ENCODE measurements at regions not wholly inside any gene's neighbourhood (a gene's known extent, or its start where the extent isn't known, plus 50 kb on each side); places are given as distances from the start of the nearest gene placed in this dataset.
"Not testable (repeated sequence)": the region's sequence is repeated elsewhere in the genome, so short reads cannot be mapped to it uniquely, and the experiment has no call there.

DNA sequence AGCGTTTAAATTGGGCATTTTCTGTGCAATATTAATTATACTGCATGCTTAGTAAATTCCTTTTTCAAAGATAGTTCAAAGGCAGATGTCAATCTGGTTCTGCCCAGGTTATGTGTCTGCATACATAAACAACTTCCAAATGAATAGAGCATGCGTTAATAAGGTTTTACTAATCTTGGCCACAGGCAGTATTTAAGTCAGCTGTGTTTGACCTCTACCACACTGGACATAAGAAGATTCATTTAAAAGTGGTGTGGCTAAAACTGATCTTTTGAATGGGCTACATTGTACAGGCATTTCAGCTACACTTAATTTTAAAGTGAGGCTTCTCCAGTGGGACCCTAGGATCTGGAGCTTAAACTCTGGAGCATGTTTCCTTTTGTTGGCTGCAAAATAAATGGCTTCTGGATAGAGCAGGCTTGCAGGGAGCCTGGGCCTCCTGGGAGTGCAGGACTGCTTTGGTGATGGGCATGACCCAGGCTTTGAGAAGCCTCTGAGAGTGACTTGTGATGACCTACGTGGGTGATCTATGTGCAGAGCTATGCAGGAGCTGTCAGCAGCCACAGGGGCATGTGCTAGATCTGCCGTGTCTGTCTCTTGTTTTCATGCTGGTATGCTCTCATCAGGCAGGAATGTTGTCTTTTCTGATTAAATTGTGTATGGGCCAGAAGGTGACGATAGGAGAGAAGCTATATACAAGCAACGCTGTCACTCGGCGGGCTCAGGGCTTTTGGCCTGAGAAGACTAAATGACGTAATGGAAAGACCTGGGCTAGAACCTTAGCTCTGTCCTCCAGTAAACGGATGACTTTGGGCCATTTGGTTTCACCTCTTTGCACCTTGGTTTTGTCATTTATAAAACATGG, 331.2 kb downstream of the QKI start:
- DNase-seq: no peak

DNA sequence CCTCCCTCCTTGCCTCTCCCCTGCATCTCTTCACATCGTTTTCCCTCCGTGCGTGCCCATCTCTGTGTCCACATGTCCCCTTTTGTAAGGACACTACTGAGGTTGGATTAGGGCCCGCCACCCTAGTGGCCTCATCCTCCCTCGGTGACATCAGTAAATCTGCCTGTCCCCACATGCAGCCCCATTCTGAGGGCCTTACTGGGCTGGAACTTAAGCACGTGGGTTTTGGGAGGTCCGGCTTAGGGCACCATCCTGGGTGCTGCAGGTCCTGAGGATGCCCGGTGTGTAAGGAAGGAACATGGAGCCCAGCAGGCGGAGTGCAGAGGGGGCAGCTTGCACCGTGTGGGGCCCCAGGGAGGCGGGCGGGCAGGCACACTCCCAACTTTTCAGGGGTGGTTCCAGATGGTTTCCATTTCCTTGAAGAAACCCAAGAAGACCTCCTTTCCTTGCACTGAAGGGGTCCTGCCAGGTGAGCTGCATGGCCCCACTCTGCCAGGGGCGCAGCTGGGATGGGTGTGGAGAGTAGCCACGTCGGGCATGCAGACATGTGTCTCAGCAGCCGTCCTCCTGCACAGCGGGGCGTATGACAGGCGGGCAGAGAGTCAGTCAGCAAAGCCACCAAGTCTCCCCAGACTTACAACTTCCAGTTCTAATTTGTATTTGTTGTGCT, 329.9 kb downstream of the QKI start:
- no peak for DNase-seq

DNA sequence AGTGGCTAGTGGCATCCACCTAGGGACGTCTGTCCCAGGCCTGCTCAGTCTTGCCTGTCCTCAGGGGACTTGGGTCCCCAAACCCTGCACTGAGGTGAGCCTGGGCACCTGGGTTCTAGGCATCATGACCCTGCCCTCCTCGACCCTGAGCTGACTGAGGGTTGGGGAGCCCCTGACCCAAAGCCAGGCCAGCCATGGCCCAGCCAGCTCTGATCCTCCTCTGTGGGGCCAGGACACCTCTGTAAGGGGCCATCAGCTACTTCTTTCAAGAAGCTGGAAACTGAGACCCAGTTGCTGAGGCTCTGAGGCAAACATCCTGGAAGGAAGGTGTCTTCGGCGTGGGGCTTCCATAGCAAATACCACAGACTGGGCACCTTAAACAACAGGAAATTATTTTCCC, 329.3 kb downstream of the QKI start:
- DNase-seq: no peak

DNA sequence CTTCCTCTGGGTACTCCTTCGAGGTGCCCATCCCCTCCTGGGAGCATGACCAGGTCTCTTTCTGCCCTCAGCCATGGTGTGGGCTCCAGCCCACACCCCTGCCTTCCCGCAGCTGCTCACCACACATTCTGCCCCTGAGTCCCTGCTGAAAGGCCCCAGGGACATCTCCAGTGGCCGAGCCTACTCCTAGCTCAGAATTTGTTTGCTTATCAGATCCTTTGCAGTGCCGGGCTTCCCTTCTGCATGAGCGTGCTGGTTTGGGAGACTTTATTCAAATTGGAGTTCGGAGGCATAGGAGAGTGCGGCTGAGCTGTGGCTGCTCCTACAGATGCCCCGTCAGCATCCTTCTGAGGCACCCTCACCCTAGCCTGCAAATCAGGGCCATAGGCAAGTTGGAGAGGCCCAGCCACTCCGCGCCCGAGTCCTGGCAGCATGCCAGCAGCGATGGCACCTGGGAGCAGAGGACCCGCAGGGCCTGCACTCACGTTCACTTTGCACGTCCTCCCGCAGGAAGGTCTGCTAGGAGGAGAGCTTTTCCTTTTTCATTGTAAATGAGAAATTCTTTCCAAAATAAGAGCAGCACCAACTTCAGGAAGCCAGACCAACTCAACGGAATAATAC, 327.3 kb downstream of the QKI start:
- DNase-seq: no peak

DNA sequence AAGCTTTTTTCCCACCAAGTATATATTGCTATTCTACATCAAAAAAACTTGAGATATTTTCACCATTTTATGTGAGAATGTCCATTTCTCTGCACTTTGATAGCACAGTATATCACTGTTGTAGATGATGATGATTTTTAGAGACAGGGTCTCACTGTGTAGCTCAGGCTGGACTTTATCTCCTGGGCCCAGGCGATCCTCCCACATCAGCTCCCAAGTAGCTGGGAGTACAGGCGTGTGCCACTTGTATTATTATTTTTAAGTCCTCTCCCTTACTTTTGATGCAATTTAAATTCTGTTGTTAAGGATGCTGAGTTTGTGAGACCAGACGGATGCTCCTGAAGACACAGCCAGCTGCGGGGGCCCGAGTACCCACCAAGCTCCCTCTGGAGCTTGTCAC, 326.8 kb downstream of the QKI start:
- DNase-seq: no peak

DNA sequence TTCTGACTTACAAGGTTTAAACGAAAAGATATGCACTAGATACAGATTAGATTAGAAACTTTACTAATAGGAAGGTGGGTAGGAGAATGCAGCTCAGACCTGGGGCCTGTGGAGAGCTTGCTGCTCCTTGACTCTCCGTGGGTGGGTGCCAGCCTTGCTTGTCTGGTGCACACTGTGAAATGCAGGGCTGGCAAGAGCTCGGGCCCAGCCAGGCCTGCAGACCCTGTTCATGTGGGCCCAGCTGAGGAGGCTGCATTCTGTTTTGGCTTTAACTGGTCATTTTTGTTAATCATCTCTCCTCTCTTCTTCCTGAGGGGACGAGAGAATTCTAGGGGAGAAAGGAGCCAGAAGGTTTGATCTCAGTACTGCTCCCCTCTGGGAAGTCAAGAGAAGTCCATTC, 325.4 kb downstream of the QKI start:
- DNase-seq: no peak

DNA sequence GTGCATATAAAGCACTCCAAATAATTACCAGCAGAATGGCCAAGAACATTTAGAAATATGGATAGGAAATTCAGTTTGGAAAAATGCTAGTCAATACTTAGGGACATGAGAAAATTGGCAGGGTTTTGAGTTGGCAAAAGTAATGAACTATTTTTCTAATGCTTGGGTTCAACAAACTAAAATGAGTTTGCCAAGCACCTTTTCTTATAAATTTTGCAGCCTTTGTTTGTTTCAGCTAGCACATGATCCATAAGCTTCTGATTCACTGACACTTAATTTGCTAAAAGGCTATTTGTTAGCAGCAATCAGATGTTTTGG, 324.8 kb downstream of the QKI start:
- DNase-seq: no peak

DNA sequence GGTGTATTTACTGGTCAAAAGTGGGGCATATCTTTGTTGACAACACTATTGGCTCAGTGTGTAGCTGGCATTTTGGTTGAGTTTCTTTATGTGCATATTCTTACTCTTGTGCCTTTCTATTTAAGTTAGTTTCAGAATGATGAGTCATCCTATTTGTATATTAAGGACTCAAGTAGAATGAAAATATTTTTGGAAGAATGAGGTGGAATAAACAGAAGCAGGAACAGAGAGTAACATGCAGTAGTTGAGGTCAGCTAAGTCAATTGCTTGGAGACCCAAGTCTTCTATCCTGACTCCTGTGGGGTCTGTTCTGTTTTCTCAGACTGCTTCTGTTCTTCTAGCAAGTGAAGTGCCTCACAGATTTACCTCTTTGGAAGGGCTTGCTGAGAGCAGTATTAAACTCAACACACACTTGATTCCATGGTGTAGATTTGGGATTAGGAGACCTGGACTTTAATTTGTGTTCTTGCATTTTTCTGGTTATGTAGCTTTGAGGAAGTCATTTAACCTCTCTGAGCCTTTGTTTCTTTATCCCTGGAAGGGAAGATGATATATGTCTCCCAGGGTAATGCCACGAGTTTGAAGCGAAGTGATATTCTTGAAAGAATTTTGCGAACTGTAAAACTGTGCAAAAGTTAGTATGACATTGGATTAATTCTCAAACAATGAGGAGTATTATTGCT, 324.3 kb downstream of the QKI start:
- no peak for DNase-seq

DNA sequence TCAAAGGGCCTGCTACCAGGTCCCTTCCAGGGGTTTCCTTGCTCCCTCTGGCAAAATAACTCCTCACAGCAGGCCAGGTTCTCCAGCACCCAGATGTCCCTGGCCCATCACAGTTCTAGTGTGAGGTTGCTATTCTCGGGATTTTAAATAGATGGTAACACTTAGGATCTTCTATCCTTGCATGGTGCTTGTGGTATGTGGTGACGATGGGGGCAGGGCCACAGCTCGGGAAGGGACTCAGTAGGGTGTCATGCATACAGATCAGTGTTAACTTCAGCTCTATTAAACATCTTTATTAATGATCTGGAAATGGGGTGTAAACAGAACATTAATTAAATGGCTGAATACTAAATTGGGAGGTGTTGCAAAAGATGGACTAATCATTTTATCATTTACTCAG, 323.8 kb downstream of the QKI start:
- DNase-seq: no peak

DNA sequence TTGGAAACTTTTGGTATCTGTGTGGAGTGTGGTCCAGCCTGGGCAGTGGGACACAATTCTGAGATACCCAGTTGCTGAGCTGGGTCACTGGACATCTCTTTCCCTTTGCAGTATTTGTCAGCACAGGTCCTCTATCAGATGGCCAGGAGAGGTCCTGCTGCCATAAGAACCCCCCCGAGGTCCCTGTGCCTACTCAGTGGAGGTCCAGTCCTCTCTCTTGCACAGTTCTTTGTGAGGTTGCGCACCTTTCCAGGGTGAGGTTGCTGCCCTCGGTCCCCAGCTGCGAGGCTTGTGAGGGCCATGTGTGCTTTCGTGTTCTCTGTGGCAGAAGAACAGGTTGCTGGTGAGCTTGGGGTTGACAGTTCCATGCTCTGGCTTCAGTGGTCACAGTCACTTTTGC, 320.6 kb downstream of the QKI start:
- no peak for DNase-seq

DNA sequence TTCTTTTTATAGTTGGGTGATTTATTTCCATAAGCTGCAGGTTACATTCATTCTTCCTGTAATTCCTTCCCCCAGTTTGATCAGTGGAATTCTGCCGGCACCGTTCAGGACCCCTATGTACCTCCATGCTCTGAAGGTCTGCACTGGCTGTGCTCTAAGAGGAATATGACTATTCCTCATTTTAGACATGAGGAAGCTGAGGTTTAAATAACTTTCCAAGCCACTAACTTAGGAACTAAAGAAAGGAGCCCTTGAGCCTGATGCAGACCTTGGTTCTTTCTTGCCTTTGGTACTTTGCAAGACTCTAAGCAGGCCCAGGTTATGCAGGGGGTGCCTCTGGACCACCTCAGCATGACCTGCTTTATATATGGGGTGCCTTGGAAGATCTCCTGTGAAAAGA, 318.5 kb downstream of the QKI start:
- no peak for DNase-seq

DNA sequence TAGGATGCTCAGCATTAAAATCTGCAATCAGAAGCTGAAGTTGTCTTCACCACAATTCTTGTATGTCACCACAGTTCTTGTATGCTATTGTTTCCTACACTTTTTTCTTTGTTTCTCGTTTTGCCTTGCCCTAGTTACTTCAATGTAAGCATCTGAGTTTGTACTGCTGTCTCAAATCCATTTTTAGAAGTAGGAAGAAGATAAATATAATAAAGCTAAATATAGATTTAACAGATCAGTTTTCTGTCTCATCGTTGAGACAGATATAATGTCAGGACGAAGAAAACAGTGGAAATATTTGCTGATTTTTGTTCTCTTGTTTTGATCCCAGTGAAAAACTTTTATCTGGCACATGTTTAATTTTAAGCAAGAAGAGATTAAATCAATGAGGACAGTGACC, 318.0 kb downstream of the QKI start:
- no peak for DNase-seq

DNA sequence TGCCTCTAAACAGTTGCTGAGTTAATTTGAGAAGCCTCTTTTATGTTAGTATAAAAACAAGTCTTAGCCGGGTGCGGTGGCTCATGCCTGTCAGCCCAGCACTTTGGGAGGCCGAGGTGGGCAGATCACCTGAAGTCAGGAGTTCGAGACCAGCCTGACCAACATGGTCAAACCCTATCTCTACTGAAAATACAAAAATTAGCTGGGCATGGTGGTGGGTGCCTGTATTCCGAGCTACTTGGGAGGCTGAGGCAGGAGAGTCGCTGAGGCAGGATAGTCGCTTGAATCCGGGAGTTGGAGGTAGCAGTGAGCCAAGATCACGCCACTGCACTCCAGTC, 317.5 kb downstream of the QKI start:
- not testable (repeated sequence) for DNase-seq

DNA sequence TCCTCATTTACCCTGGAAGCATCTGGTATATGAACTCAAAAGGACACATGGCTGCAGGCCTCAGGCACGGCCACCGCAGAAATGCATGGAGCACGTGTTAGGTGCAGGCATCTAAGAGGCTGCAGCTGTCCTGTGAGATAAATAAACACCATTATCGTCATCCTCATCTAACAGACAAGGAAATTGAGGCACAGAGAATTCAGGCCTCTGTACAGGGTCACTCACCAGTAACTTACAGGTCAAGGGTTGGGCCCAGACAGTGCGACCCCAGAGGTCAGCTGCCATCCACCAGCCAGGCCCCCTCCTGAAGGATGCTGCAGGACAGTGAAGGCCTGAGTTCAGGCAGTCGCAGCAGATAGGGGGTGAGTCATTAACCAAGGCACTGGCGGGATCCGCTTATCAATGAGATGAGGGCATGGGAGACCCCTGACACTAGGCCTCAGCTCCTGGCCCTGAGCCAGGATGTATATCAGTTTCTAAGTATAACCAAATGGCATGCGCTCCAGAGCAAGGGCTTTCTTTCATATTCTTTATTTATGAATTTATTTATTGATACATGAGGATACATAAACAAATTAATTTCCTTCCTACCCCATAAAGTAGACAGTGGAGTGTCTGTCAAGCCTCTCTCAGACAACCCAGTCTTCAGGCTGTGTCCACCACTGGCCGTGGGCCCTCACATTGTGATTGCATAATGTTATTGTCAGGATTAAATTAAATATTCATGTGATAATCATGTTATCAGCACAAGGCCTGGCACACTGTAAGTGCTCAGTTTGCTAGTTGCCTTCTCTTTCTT, 316.9 kb downstream of the QKI start:
- DNase-seq: no peak

DNA sequence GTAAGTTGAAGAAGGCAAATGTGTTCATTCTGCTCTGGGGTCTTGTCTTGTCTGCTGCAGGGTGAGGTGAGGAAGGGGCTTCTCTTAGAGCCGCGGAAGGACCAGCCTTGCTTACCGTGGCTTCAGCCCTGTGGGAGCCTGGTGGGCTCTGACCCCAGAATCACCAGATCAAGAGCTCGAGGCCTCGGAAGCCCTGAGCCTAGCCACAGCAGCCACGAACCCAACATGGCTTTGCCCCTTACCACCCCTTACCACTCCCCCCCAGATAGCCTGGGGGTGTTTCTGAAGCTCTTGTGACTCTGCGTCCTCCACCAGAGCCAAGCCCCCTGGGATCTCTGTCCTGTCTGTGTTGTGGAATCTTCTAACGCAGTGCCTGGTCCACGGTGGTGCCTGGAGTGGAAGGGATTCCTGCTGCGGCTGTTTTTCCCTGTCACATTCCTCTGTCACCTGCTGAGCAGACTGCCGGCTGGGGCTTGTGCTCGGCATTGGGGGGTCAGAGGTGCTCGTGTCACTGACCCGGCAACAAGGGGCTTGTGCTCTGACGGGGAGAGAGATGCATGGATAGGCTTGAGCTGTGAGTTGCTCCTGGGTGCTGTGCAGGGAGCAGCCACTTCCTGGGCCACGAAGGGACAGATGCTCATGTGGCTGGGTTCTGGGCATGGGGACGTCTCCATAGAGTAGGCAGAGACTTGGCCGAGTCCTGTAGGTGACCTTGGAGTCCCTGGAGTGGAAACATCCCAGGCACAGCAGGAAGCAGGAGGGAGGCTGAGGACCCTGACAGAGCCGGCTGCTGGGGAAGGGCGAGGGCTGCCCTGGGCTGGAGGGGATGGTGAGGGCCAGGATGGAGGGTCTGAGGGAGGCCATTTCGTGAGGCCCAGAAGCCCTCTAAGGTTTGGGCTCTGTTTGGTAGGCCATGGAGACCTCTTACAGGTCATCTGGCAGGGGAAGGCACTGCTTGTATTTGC, 316.0 kb downstream of the QKI start:
- no peak for DNase-seq

DNA sequence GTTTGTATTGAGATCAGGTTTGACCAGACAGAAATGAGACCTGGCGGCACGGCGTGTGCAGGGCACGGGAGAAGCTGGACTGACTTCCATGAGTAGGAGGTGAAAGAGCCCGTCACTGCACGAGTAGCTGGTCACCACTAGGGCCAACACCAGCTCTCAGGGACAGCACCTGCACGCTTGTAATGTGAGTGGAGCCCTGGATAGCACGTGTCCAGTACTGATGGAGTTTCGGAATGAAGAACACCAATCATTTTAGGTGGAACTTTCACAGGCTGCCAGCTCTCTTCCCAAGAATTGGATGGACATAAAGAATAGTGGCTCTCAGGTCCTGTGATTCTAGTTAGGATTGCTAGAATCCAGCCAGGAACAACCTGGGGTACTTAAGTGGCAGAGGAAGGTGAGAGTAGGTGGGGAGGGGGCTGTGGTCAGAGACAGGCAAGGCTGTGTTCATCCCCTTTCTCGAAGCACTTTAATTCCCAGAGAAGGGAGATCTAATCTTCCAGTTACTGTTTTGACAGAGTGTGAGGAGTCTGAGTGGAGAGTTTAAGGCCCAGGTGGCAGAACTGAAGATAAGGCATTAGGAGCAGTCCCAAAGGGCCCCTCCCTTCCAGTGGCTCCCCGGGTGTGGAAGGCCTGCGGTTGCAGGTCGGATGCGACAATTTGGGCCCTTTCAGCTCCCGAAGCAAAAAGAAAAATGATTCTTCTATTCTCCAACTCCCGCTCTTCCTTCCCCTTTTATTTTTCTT, 314.8 kb downstream of the QKI start:
- no peak for DNase-seq

DNA sequence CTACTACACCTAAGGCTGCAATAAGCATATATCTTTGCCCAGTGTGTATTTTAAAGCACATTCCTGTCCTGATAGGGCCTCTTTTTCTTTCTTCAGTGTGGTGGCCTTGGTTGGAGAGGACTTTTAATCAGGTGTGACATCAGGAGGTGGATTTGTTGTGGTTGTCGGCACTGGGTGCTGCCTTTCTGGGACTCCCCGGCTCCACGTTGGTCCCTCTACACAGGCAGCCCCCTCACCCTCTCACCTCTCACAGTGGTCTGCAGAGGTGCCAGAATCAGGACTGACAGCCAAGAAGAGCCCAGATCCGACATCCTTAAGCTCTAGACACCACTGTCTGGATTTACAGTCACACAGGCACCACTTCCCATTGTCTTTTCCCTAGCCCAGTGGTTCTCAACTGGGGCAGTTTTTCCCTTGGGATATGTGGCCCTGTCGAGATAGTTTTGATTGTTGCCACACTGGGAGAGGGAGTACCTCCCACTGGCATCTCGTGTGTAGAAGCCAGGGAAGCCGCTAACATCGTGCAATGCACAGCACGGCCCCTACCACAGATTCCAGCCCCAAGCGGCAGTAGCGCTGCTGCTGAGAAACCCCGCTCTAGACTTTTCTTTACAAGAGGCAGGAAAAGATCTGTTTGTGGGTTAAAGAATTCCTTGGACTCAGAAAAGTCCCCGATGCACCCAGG, 314.1 kb downstream of the QKI start:
- no peak for DNase-seq

DNA sequence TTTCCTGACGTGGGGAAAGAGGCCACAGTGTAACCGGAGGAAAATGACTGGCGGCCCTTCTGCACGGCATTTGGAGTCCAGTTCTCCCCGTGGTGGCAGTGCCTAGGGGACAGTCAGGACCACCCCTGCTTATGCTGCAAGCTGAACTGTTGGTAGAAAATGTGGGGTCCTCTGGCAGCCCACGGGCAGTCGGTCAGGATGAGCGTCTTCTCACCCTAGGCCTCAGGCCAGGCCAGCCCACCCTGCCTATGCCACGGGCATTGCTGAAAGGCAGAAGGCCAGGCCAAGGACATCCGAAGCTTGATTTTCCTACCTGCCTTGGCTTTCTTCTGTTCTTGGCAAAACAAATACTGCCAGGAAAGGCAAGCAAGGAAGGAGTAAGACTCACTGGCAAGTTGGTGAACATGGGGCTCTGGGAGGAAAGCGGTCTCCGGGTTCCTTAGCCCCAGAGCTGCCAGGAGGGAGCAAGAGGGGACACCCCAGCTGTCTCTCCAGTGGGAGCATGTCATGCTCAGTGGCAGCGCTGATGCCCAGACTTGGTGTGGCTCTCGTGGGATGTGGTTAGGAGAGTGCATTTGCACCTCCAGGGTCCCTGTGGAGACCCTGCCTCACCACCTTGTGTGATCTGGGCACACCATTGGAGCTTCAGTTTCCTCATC, 311.6 kb downstream of the QKI start:
- no peak for DNase-seq

DNA sequence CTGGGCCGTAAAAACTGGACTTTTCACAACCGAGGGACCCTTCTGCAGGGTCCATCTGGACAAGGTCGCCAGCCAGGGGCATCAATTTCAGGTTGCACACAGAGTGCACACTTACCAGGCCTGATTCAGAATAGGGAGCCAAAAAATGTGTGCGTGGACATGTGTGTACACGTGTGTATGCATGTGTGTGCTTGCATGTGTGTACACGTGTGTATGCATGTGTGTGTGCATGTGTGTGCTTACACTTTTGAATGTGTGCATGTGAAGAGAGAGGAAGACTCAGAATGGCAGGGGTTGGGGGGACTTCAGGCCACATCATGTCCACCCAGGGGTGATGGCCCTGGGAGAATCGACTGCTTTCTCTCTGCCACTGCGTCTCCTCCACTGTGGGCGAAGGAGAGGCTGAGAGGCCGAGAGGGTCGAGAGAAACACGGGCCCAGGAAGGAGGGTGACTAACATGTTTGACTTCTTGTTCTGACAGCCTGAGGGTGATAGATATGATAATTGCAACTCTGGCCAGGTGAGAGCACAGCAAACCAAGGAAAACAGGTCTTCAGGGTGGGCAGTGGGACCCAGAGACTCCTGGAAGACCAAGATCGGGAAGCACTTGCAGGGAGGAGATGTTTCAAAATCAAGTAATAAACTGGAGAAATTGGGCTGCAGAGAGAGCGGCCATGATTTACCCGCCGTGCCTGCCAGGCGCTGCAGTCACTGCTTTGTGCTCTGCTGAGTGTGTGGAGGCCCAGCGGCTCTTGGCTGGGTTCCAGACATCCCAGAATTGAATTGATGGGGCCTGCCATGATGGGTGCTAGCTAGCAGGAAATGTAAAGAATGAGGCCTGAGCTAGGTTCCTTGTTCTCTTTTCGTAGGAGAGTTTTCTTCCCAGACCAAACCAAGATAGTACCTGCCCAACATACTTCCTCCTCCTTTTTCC, 310.8 kb downstream of the QKI start:
- DNase-seq: no peak
